Endodermal cell (in vitro differentiated cells): ENCODE measurements at regions not wholly inside any gene's neighbourhood (a gene's known extent, or its start where the extent isn't known, plus 50 kb on each side); places are given as distances from the start of the nearest gene placed in this dataset.

Experiments
- DNase-seq: peaks from one replicate; pipeline ENCODE4 v3.0.0-alpha.2; 2017
- H3K27ac ChIP-seq: 2 replicates; pipeline ENCODE4 v1.5.1; 2013; ENCODE audit warnings: mild to moderate bottlenecking, low read depth, low read length, moderate library complexity
- H3K27me3 ChIP-seq: 2 replicates; pipeline ENCODE4 v1.6.1; 2013; ENCODE audit warnings: mild to moderate bottlenecking, low read length, moderate library complexity; ENCODE audit not compliant: insufficient read depth, control insufficient read depth, poor library complexity, severe bottlenecking
- H3K36me3 ChIP-seq: 2 replicates; pipeline ENCODE4 v1.7.0; 2013; ENCODE audit warnings: mild to moderate bottlenecking, low read length, moderate library complexity; ENCODE audit not compliant: control insufficient read depth, insufficient read depth
- H3K4me1 ChIP-seq: one replicate; pipeline ENCODE4 v1.7.0; 2013; ENCODE audit warnings: low read length; ENCODE audit not compliant: control insufficient read depth, insufficient read depth
- H3K4me3 ChIP-seq: 2 replicates; pipeline ENCODE4 v1.5.1; 2013; ENCODE audit warnings: mild to moderate bottlenecking, low read length, moderate library complexity
- H3K9ac ChIP-seq: 2 replicates; pipeline ENCODE4 v1.6.1; 2013; ENCODE audit warnings: mild to moderate bottlenecking, low read length, moderate library complexity; ENCODE audit not compliant: poor library complexity, severe bottlenecking; ENCODE audit errors: extremely low read depth
- H3K9me3 ChIP-seq: 2 replicates; pipeline ENCODE4 v1.6.1; 2013; ENCODE audit warnings: mild to moderate bottlenecking, low read length, moderate library complexity; ENCODE audit not compliant: control insufficient read depth
- H3K27ac Mint-ChIP-seq: 2 replicates; pipeline ENCODE4 v1.8.0; 2020; ENCODE audit warnings: mixed read lengths
- H3K27me3 Mint-ChIP-seq: 2 replicates; pipeline ENCODE4 v1.8.0; 2021; ENCODE audit warnings: mild to moderate bottlenecking, mixed read lengths; ENCODE audit not compliant: insufficient read depth
- H3K36me3 Mint-ChIP-seq: 2 replicates; pipeline ENCODE4 v1.8.0; 2020; ENCODE audit warnings: low read depth, mixed read lengths
- H3K4me1 Mint-ChIP-seq: 2 replicates; pipeline ENCODE4 v1.8.0; 2020; ENCODE audit warnings: mixed read lengths
- H3K4me3 Mint-ChIP-seq: 2 replicates; pipeline ENCODE4 v1.8.0; 2020; ENCODE audit warnings: mild to moderate bottlenecking, moderate library complexity, mixed read lengths
- H3K9me3 Mint-ChIP-seq: 2 replicates; pipeline ENCODE4 v1.8.0; 2020; ENCODE audit warnings: mild to moderate bottlenecking, mixed read lengths
- CTCF ChIP-seq: fragments of 200-600 bp; sonication (generic); conservative IDR thresholded peaks from 2 replicates; pipeline ENCODE4 v1.5.0; 2021; ENCODE audit warnings: antibody characterized with exemption, mild to moderate bottlenecking
- WGBS, 2 experiments: methylation state at CpG; one replicate each; pipeline versions ENCODE4 v1.1.5 to v1.1.7; 2013; ENCODE audit warnings: missing lambda C conversion rate in 2 of 2, mixed read lengths in 1 of 2; ENCODE audit not compliant: insufficient coverage in 1 of 2, insufficient read length in 1 of 2; 5-methylcytosine and 5-hydroxymethylcytosine counted together

GRCh38 chr13:40186041-40186440 lies 480.4 kb downstream of the FOXO1 start:
- Histone ChIP-seq H3K9me3 (no peaks in the 10 kb centered on the region), H3K36me3 (no peaks in the 10 kb centered on the region), H3K4me3 (no peak overlapping the region), H3K27ac (no peak overlapping the region), H3K9ac (no peak overlapping the region), H3K4me1 (peaks cover 19% of the 10 kb centered on the region), H3K27me3 (no peaks in the 10 kb centered on the region)
- no peak overlapping the region for H3K4me3 Mint-ChIP-seq
- peaks cover 10% of the 10 kb centered on the region for H3K27me3 Mint-ChIP-seq
- H3K4me1 Mint-ChIP-seq = peaks cover 46% of the 10 kb centered on the region
- no peak for DNase-seq
- H3K9me3 Mint-ChIP-seq = no peaks in the 10 kb centered on the region
- H3K27ac Mint-ChIP-seq = no peak overlapping the region
- no peak for TF ChIP-seq CTCF
- WGBS, 2 experiments = 91% methylated on average over 2 of the region's 3 CpGs; no CpG with 5 or more reads in 1 of the 2 experiments
- no peaks in the 10 kb centered on the region for H3K36me3 Mint-ChIP-seq

GRCh38 chr13:40186626-40187323 lies 479.7 kb downstream of the FOXO1 start:
- DNase-seq = no peak
- Histone ChIP-seq H3K4me3 (no peak overlapping the region), H3K36me3 (no peaks in the 10 kb centered on the region), H3K9me3 (no peaks in the 10 kb centered on the region), H3K9ac (no peak overlapping the region), H3K27ac (no peak overlapping the region), H3K27me3 (no peaks in the 10 kb centered on the region), H3K4me1 (peaks cover 20% of the 10 kb centered on the region)
- Mint-ChIP-seq H3K4me3 (no peak overlapping the region), H3K27me3 (peaks cover 10% of the 10 kb centered on the region), H3K36me3 (no peaks in the 10 kb centered on the region), H3K9me3 (no peaks in the 10 kb centered on the region), H3K4me1 (peaks cover 48% of the 10 kb centered on the region), H3K27ac (no peak overlapping the region)
- no peak for TF ChIP-seq CTCF
- WGBS, 2 experiments = 89 to 100% methylated on average over 1 to 8 of the region's 9 CpGs

- Histone ChIP-seq H3K27ac (no peak overlapping the region), H3K4me3 (no peak overlapping the region), H3K9me3 (no peaks in the 10 kb centered on the region), H3K9ac (no peak overlapping the region), H3K36me3 (no peaks in the 10 kb centered on the region), H3K27me3 (no peaks in the 10 kb centered on the region), H3K4me1 (peaks cover 16% of the 10 kb centered on the region)
- no peak for TF ChIP-seq CTCF
- Mint-ChIP-seq H3K9me3 (no peaks in the 10 kb centered on the region), H3K27ac (no peak overlapping the region), H3K4me1 (peaks cover 45% of the 10 kb centered on the region), H3K27me3 (peaks cover 10% of the 10 kb centered on the region), H3K4me3 (no peak overlapping the region), H3K36me3 (no peaks in the 10 kb centered on the region)
- DNase-seq = peak; percentile 69
- 81 to 88% methylated on average over 11 to 12 of the region's 12 CpGs for WGBS, 2 experiments
Measured at GRCh38 chr13:40187324-40187795, 479.1 kb downstream of the FOXO1 start.
